ENCODE measurements at regions not wholly inside any gene's neighbourhood (a gene's known extent, or its start where the extent isn't known, plus 50 kb on each side); places are given as distances from the start of the nearest gene placed in this dataset.

DNA sequence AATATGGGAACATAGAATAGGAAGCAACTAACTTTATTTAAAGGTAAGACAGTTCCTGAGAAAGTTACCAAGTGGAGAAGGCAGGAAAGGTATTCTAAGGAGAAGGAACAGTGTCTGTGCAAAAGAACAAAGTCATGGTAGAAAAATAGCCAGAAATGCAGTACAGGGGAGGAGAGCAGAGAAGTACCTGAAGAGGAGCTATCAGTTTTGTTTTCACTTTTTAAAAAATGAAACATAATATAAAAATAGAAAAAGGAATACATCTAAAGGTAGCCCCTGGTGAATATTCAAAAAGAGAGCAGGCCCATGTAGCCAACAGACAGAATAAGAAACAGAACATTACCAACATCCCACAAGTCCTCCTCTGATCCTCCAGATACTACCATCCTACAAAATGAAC is 408.7 kb downstream of the ADAMTS20 start:
- DNase-seq (ENCODE audit: low read depth) (no peak), FAIRE-seq (no peak)
- H3K79me2 ChIP-seq (ENCODE audit: insufficient read depth, low read length), result no peaks in the 10 kb centered on the region
- no peaks in the 10 kb centered on the region for H3K27me3 Mint-ChIP-seq (ENCODE audit: low read depth, unreplicated experiment)
- no peaks in the 10 kb centered on the region for H3K9me3 ChIP-seq (ENCODE audit: insufficient read depth, low read depth, low read length)
- H4K20me1 ChIP-seq (ENCODE audit: insufficient read depth, low read length), result no peaks in the 10 kb centered on the region
- no peak overlapping the region for H3K4me2 ChIP-seq (ENCODE audit: low read length)
- no peak overlapping the region for H3K27ac Mint-ChIP-seq (ENCODE audit: unreplicated experiment)
- H3K36me3 Mint-ChIP-seq (ENCODE audit: low read depth, unreplicated experiment), result no peaks in the 10 kb centered on the region
- TF ChIP-seq, protein P1, sequence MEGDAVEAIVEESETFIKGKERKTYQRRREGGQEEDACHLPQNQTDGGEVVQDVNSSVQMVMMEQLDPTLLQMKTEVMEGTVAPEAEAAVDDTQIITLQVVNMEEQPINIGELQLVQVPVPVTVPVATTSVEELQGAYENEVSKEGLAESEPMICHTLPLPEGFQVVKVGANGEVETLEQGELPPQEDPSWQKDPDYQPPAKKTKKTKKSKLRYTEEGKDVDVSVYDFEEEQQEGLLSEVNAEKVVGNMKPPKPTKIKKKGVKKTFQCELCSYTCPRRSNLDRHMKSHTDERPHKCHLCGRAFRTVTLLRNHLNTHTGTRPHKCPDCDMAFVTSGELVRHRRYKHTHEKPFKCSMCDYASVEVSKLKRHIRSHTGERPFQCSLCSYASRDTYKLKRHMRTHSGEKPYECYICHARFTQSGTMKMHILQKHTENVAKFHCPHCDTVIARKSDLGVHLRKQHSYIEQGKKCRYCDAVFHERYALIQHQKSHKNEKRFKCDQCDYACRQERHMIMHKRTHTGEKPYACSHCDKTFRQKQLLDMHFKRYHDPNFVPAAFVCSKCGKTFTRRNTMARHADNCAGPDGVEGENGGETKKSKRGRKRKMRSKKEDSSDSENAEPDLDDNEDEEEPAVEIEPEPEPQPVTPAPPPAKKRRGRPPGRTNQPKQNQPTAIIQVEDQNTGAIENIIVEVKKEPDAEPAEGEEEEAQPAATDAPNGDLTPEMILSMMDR (IDR thresholded peaks at IDR 0.05; ENCODE audit: insufficient read depth, low read depth, low read length), result no peak
- no peak for TF ChIP-seq EZH2 (IDR thresholded peaks at IDR 0.05; ENCODE audit: insufficient read depth, low read length)
- no peak overlapping the region for H3K9ac ChIP-seq (ENCODE audit: low read length)
- H3K4me1 ChIP-seq (ENCODE audit: insufficient read depth, low read length), result no peaks in the 10 kb centered on the region
- H3K4me1 Mint-ChIP-seq (ENCODE audit: low read depth, unreplicated experiment), result no peaks in the 10 kb centered on the region
- H3K4me3 ChIP-seq (ENCODE audit: insufficient read depth, low read depth, low read length), result no peak overlapping the region
- H3K27ac ChIP-seq (ENCODE audit: low read depth, low read length), result no peak overlapping the region
- H3K27me3 ChIP-seq (ENCODE audit: insufficient read depth, low read length), result no peaks in the 10 kb centered on the region
- H3K4me3 Mint-ChIP-seq (ENCODE audit: unreplicated experiment), result no peak overlapping the region
- no peaks in the 10 kb centered on the region for H3K36me3 ChIP-seq (ENCODE audit: insufficient read depth, low read length)
- H2AFZ ChIP-seq (ENCODE audit: low read depth, low read length), result no peak overlapping the region
- peaks cover 3% of the 10 kb centered on the region for H3K9me3 Mint-ChIP-seq (ENCODE audit: unreplicated experiment)

DNA sequence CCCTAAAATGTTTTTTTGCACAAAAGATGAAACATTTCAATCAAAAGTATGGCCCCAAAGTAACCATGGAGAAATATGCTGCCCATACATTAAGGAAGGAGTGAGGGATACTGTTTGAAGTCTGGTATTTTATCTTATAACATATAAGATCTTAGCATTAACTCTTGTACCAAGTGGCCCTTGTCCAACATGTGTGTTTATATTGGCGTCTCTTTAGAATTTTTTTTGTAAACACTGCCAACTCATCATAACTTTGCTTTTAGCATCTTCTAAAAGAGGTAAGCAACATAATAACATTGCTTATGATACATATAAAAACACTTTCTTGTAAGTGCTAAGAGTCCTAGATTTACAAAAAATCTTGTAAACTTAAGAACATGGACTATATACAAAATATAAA is 419.7 kb downstream of the ADAMTS20 start:
- H3K27ac ChIP-seq (ENCODE audit: low read depth, low read length), result no peak overlapping the region
- no peak for FAIRE-seq

DNA sequence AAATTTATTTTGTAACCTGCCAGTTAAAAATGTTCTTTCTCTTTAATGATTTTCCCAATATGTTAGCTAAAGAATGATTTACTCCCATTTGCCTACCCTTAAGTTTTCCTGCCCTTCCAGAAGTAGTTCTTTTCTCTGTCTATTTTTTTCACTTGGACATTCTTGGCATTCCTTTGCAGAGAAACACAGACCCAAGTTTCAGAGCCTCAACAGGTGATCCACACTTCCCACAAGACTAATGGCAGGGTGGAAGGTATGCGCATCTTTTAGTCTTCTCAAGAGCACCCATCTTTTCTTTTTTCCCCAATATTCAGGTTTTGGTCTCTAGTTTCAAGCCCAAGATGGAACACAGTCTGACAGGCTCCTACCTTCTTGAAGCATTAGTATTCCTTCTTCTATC is 420.7 kb downstream of the ADAMTS20 start:
- no peak overlapping the region for H2AFZ ChIP-seq (ENCODE audit: low read depth, low read length)
- no peak overlapping the region for H3K27ac Mint-ChIP-seq (ENCODE audit: unreplicated experiment)
- no peaks in the 10 kb centered on the region for H3K36me3 ChIP-seq (ENCODE audit: insufficient read depth, low read length)

More for the DNA sequence above, 419.7 kb downstream of the ADAMTS20 start:
- Histone ChIP-seq H3K27me3 (ENCODE audit: insufficient read depth, low read length) (no peaks in the 10 kb centered on the region), H3K36me3 (ENCODE audit: insufficient read depth, low read length) (no peaks in the 10 kb centered on the region), H3K4me2 (ENCODE audit: low read length) (no peak overlapping the region), H3K79me2 (ENCODE audit: insufficient read depth, low read length) (no peaks in the 10 kb centered on the region), H2AFZ (ENCODE audit: low read depth, low read length) (no peak overlapping the region), H3K4me3 (ENCODE audit: insufficient read depth, low read depth, low read length) (no peak overlapping the region), H3K4me1 (ENCODE audit: insufficient read depth, low read length) (no peaks in the 10 kb centered on the region), H4K20me1 (ENCODE audit: insufficient read depth, low read length) (no peaks in the 10 kb centered on the region), H3K9me3 (ENCODE audit: insufficient read depth, low read depth, low read length) (no peaks in the 10 kb centered on the region), H3K9ac (ENCODE audit: low read length) (no peak overlapping the region)
- Mint-ChIP-seq H3K27ac (ENCODE audit: unreplicated experiment) (no peak overlapping the region), H3K27me3 (ENCODE audit: low read depth, unreplicated experiment) (no peaks in the 10 kb centered on the region), H3K36me3 (ENCODE audit: low read depth, unreplicated experiment) (no peaks in the 10 kb centered on the region), H3K4me1 (ENCODE audit: low read depth, unreplicated experiment) (peaks cover 11% of the 10 kb centered on the region), H3K9me3 (ENCODE audit: unreplicated experiment) (peaks cover 12% of the 10 kb centered on the region), H3K4me3 (ENCODE audit: unreplicated experiment) (no peak overlapping the region)
- DNase-seq (ENCODE audit: low read depth), result no peak
- TF ChIP-seq, protein P1 (IDR thresholded peaks at IDR 0.05; ENCODE audit: insufficient read depth, low read depth, low read length), result no peak
- TF ChIP-seq EZH2 (IDR thresholded peaks at IDR 0.05; ENCODE audit: insufficient read depth, low read length), result no peak

More for the DNA sequence above, 420.7 kb downstream of the ADAMTS20 start:
- FAIRE-seq (no peak), DNase-seq (ENCODE audit: low read depth) (peak; percentile 10)
- Mint-ChIP-seq H3K4me1 (ENCODE audit: low read depth, unreplicated experiment) (peaks cover 11% of the 10 kb centered on the region), H3K9me3 (ENCODE audit: unreplicated experiment) (peaks cover 12% of the 10 kb centered on the region), H3K27me3 (ENCODE audit: low read depth, unreplicated experiment) (no peaks in the 10 kb centered on the region), H3K36me3 (ENCODE audit: low read depth, unreplicated experiment) (no peaks in the 10 kb centered on the region), H3K4me3 (ENCODE audit: unreplicated experiment) (no peak overlapping the region)
- Histone ChIP-seq H3K27me3 (ENCODE audit: insufficient read depth, low read length) (no peaks in the 10 kb centered on the region), H3K27ac (ENCODE audit: low read depth, low read length) (no peak overlapping the region), H3K4me3 (ENCODE audit: insufficient read depth, low read depth, low read length) (no peak overlapping the region), H3K4me1 (ENCODE audit: insufficient read depth, low read length) (no peaks in the 10 kb centered on the region), H3K79me2 (ENCODE audit: insufficient read depth, low read length) (no peaks in the 10 kb centered on the region), H3K9ac (ENCODE audit: low read length) (no peak overlapping the region), H4K20me1 (ENCODE audit: insufficient read depth, low read length) (no peaks in the 10 kb centered on the region), H3K9me3 (ENCODE audit: insufficient read depth, low read depth, low read length) (no peaks in the 10 kb centered on the region), H3K4me2 (ENCODE audit: low read length) (no peak overlapping the region)
- TF ChIP-seq, protein P1 (IDR thresholded peaks at IDR 0.05; ENCODE audit: insufficient read depth, low read depth, low read length), result no peak
- no peak for TF ChIP-seq EZH2 (IDR thresholded peaks at IDR 0.05; ENCODE audit: insufficient read depth, low read length)
